H1 (cell line): ENCODE measurements at regions not wholly inside any gene's neighbourhood (a gene's known extent, or its start where the extent isn't known, plus 50 kb on each side); places are given as distances from the start of the nearest gene placed in this dataset.

Experiments used
- CTCF ChIA-PET: fragments of 300-600 bp; sonication (Branson Sonifier 250); formaldehyde crosslinking; loops from one replicate; lab custom pipeline; 2021; ENCODE audit not compliant: partially characterized antibody; lab: Charles Lee
- POLR2A ChIA-PET: fragments of 300-600 bp; sonication (Branson Sonifier 250); formaldehyde crosslinking; loops from one replicate; lab custom pipeline; 2021; ENCODE audit warnings: inconsistent platforms; ENCODE audit not compliant: partially characterized antibody; lab: Charles Lee
- DNase-seq, 2 experiments: peaks; one replicate each; pipeline versions ENCODE4 v3.0.0 to v3.0.0-alpha.2; 2010 to 2022; ENCODE audit warnings: low spot score in 2 of 2, low read depth in 1 of 2, mixed read lengths in 1 of 2
- FAIRE-seq: peaks from 2 replicates; lab custom pipeline; 2011; peaks lifted over from hg19 to GRCh38; lab: Jason Lieb, UNC
- H2AFZ ChIP-seq: 2 replicates; pipeline ENCODE4 v1.8.1; 2012; ENCODE audit warnings: low read length, inconsistent platforms
- H2AK5ac ChIP-seq: 2 replicates; pipeline ENCODE4 v1.6.1; 2013; ENCODE audit warnings: low read depth, low read length
- H2BK120ac ChIP-seq: replicated peaks from 2 replicates; pipeline ENCODE3; 2013; ENCODE audit warnings: low read depth, low read length, inconsistent platforms
- H2BK12ac ChIP-seq: 2 replicates; pipeline ENCODE4 v1.6.1; 2013; ENCODE audit warnings: low read depth, low read length
- H2BK15ac ChIP-seq: 2 replicates; pipeline ENCODE4 v1.6.1; 2013; ENCODE audit warnings: low read length
- H2BK20ac ChIP-seq: 2 replicates; pipeline ENCODE4 v1.6.1; 2013; ENCODE audit warnings: low read length
- H2BK5ac ChIP-seq: 2 replicates; pipeline ENCODE4 v1.6.1; 2013; ENCODE audit warnings: low read depth, low read length
- H3K14ac ChIP-seq: 2 replicates; pipeline ENCODE4 v1.6.1; 2013; ENCODE audit warnings: inconsistent platforms; ENCODE audit not compliant: insufficient read length
- H3K18ac ChIP-seq: 2 replicates; pipeline ENCODE4 v1.6.1; 2013; ENCODE audit warnings: low read length; ENCODE audit errors: extremely low read depth
- H3K23ac ChIP-seq: 2 replicates; pipeline ENCODE4 v1.6.1; 2013; ENCODE audit warnings: inconsistent platforms; ENCODE audit not compliant: insufficient read length
- H3K23me2 ChIP-seq: 2 replicates; pipeline ENCODE4 v1.6.1; 2013; ENCODE audit warnings: low read depth, low read length
- H3K27ac ChIP-seq: 2 replicates; pipeline ENCODE4 v1.6.1; 2011; ENCODE audit warnings: low read depth, low read length, inconsistent platforms
- H3K27me3 ChIP-seq, 4 experiments: replicated peaks in 1 of 4; 1 replicate in 1 of 4; 2 replicates in 3 of 4; pipeline versions ENCODE4 v1.6.1 to v1.8.1; 2011 to 2013; ENCODE audit warnings: low read length in 3 of 4, mild to moderate bottlenecking in 3 of 4, inconsistent platforms in 2 of 4, mixed read lengths in 2 of 4, moderate library complexity in 1 of 4; ENCODE audit not compliant: control insufficient read depth in 3 of 4, insufficient read depth in 3 of 4; ENCODE audit errors: extremely low read depth in 1 of 4
- H3K36me3 ChIP-seq, 4 experiments: 2 replicates each; pipeline versions ENCODE4 v1.6.1 to v1.8.1; 2011 to 2013; ENCODE audit warnings: mild to moderate bottlenecking in 4 of 4, low read length in 3 of 4, moderate library complexity in 2 of 4, control low read depth in 1 of 4, inconsistent platforms in 1 of 4; ENCODE audit not compliant: insufficient read depth in 4 of 4, control insufficient read depth in 2 of 4
- H3K4ac ChIP-seq: replicated peaks from 2 replicates; pipeline ENCODE3; 2013; ENCODE audit warnings: low read length, low read depth, mixed read lengths, inconsistent platforms; ENCODE audit not compliant: insufficient read length
- H3K4me1 ChIP-seq, 4 experiments: replicated peaks in 1 of 4; 1 replicate in 1 of 4; 2 replicates in 3 of 4; pipeline versions ENCODE4 v1.6.1 to v1.8.1; 2011 to 2013; ENCODE audit warnings: low read length in 3 of 4, inconsistent platforms in 2 of 4, mixed read lengths in 1 of 4; ENCODE audit not compliant: insufficient read depth in 4 of 4, control insufficient read depth in 3 of 4
- H3K4me2 ChIP-seq, 2 experiments: 2 replicates each; pipeline versions ENCODE4 v1.6.1 to v1.8.1; 2011 to 2013; ENCODE audit warnings: low read depth in 2 of 2, low read length in 2 of 2, control low read depth in 1 of 2, inconsistent platforms in 1 of 2, mild to moderate bottlenecking in 1 of 2; ENCODE audit not compliant: insufficient read depth in 1 of 2
- H3K4me3 ChIP-seq, 4 experiments: fragments of 200-600, 300-600 bp in 1 of 4; sonication (generic), shearing (Covaris generic), sonication (Bioruptor Twin) in 1 of 4; 2 replicates each; pipeline versions ENCODE4 v1.5.1 to v1.8.1; 2011 to 2016; ENCODE audit warnings: low read length in 4 of 4, low read depth in 3 of 4, control low read depth in 2 of 4, inconsistent platforms in 2 of 4, mild to moderate bottlenecking in 2 of 4, mixed read lengths in 1 of 4, moderate library complexity in 1 of 4; ENCODE audit not compliant: insufficient read depth in 2 of 4; ENCODE audit errors: extremely low read depth in 1 of 4
- H3K56ac ChIP-seq: replicated peaks from 2 replicates; pipeline ENCODE3; 2013; ENCODE audit warnings: low read depth, mild to moderate bottlenecking, mixed read lengths, low read length, inconsistent platforms; ENCODE audit not compliant: insufficient read length
- H3K79me1 ChIP-seq: 2 replicates; pipeline ENCODE4 v1.6.1; 2013; ENCODE audit warnings: low read depth, low read length, control low read depth
- H3K79me2 ChIP-seq, 2 experiments: 2 replicates each; pipeline versions ENCODE4 v1.6.1 to v1.8.1; 2012 to 2013; ENCODE audit warnings: low read length in 2 of 2, mild to moderate bottlenecking in 2 of 2, inconsistent platforms in 1 of 2; ENCODE audit not compliant: insufficient read depth in 2 of 2, control insufficient read depth in 1 of 2
- H3K9ac ChIP-seq, 4 experiments: replicated peaks in 1 of 4; 1 replicate in 1 of 4; 2 replicates in 3 of 4; pipeline versions ENCODE4 v1.6.1 to v1.8.1; 2011 to 2013; ENCODE audit warnings: low read depth in 3 of 4, low read length in 3 of 4, control low read depth in 2 of 4, mild to moderate bottlenecking in 2 of 4, moderate library complexity in 2 of 4, inconsistent platforms in 1 of 4; ENCODE audit errors: extremely low read depth in 1 of 4
- H3K9me3 ChIP-seq, 2 experiments: 2 replicates each; pipeline versions ENCODE4 v1.6.1 to v1.8.1; 2012 to 2013; ENCODE audit warnings: mild to moderate bottlenecking in 2 of 2, moderate library complexity in 2 of 2, control low read depth in 1 of 2, inconsistent platforms in 1 of 2, low read depth in 1 of 2, low read length in 1 of 2, mixed read lengths in 1 of 2; ENCODE audit not compliant: insufficient read depth in 2 of 2
- H4K20me1 ChIP-seq, 2 experiments: replicated peaks in 1 of 2; 2 replicates each; pipeline versions ENCODE3 to v1.8.1; 2011 to 2013; ENCODE audit warnings: inconsistent platforms in 2 of 2, low read length in 2 of 2, mild to moderate bottlenecking in 1 of 2; ENCODE audit not compliant: insufficient read depth in 2 of 2, control insufficient read depth in 1 of 2
- H4K5ac ChIP-seq: 2 replicates; pipeline ENCODE4 v1.6.1; 2013; ENCODE audit warnings: low read length, low read depth, mixed read lengths, inconsistent platforms; ENCODE audit not compliant: insufficient read length
- H4K8ac ChIP-seq: 2 replicates; pipeline ENCODE4 v1.8.0; 2013; ENCODE audit warnings: mild to moderate bottlenecking, moderate library complexity, low read length, inconsistent platforms; ENCODE audit not compliant: insufficient read depth; ENCODE audit errors: extremely low read depth
- H4K91ac ChIP-seq: replicated peaks from 2 replicates; pipeline ENCODE3; 2013; ENCODE audit warnings: low read length, mixed read lengths, inconsistent platforms; ENCODE audit not compliant: insufficient read length
- CHD1 ChIP-seq: IDR thresholded peaks from 2 replicates; pipeline ENCODE4 v1.6.1; 2012; ENCODE audit warnings: low read depth, low read length, improper control_type of control experiment
- CREB1 ChIP-seq: IDR thresholded peaks from 2 replicates; pipeline ENCODE4 v1.6.1; 2012; ENCODE audit warnings: inconsistent platforms
- E2F6 ChIP-seq: IDR thresholded peaks from 2 replicates; pipeline ENCODE4 v1.6.1; 2012; ENCODE audit warnings: inconsistent platforms
- FOSL1 ChIP-seq: IDR thresholded peaks from 2 replicates; pipeline ENCODE4 v1.6.1; 2011; ENCODE audit warnings: mild to moderate bottlenecking, low read depth, low read length, moderate library complexity; ENCODE audit not compliant: insufficient read depth
- GABPA ChIP-seq: IDR thresholded peaks from 2 replicates; pipeline ENCODE4 v1.6.1; 2011; ENCODE audit warnings: mild to moderate bottlenecking, low read length, moderate library complexity, borderline replicate concordance; ENCODE audit not compliant: insufficient read depth
- HDAC6 ChIP-seq: IDR thresholded peaks from one replicate; pipeline ENCODE4 v1.7.1; 2012; ENCODE audit warnings: low read depth, mild to moderate bottlenecking, inconsistent platforms, low read length, moderate library complexity
- KDM4A ChIP-seq: IDR thresholded peaks from one replicate; pipeline ENCODE4 v1.7.1; 2012; ENCODE audit warnings: low read depth, mild to moderate bottlenecking, moderate library complexity, low read length, inconsistent platforms; ENCODE audit not compliant: severe bottlenecking
- MAX ChIP-seq: IDR thresholded peaks from 2 replicates; pipeline ENCODE4 v1.6.1; 2012; ENCODE audit warnings: inconsistent platforms
- POLR2AphosphoS5 ChIP-seq: IDR thresholded peaks from 2 replicates; pipeline ENCODE4 v1.6.1; 2011; ENCODE audit warnings: low read depth, low read length
- SP2 ChIP-seq: IDR thresholded peaks from 2 replicates; pipeline ENCODE4 v1.6.1; 2012; ENCODE audit warnings: mild to moderate bottlenecking, low read length, inconsistent platforms
- SP4 ChIP-seq: IDR thresholded peaks from 2 replicates; pipeline ENCODE4 v1.6.1; 2012; ENCODE audit warnings: low read length, inconsistent platforms
- TAF1 ChIP-seq: IDR thresholded peaks from 2 replicates; pipeline ENCODE4 v1.6.1; 2011; ENCODE audit warnings: mild to moderate bottlenecking, low read depth, low read length
- WGBS, 2 experiments: shearing (Covaris generic) in 1 of 2; methylation state at CpG; one replicate each; pipeline versions ENCODE4 v1.1.6 to v1.1.7; 2013 to 2015; ENCODE audit warnings: low lambda C conversion rate in 2 of 2, mixed read lengths in 2 of 2, inconsistent platforms in 1 of 2, low coverage in 1 of 2, missing lambda C conversion rate in 1 of 2; ENCODE audit not compliant: insufficient replicate concordance in 2 of 2, insufficient coverage in 1 of 2, insufficient read length in 1 of 2; ENCODE audit errors: extremely low coverage in 1 of 2, missing lambda C conversion rate in 1 of 2; 5-methylcytosine and 5-hydroxymethylcytosine counted together

GRCh38 chr5:125202871-125203438, 456.5 kb upstream of the ZNF608 start:
- H3K23ac ChIP-seq = no peak overlapping the region
- no peak overlapping the region for H3K9ac ChIP-seq
- H4K5ac ChIP-seq = no peak overlapping the region
- no peak overlapping the region for H2AK5ac ChIP-seq
- ChIA-PET CTCF (interaction anchor here (0.6 kb wide), 1 partner anchor 247 kb away, joined by 3 read pairs; no protein-coding TSS in a partner anchor), POLR2A (no interaction called here)
- TF ChIP-seq CREB1 (no peak), FOSL1 (no peak), SP4 (no peak), HDAC6 (no peak), GABPA (no peak), KDM4A (no peak), SP2 (no peak), MAX (no peak), E2F6 (no peak), POLR2AphosphoS5 (no peak), TAF1 (no peak), CHD1 (no peak)
- H3K36me3 ChIP-seq = no peaks in the 10 kb centered on the region
- H3K4me2 ChIP-seq = no peak overlapping the region
- H2AFZ ChIP-seq = no peak overlapping the region; the same call in 1 of the 2 replicates
- H2BK15ac ChIP-seq = no peak overlapping the region
- FAIRE-seq (no peak), DNase-seq (no peak)
- no peak overlapping the region for H3K4ac ChIP-seq
- no peak overlapping the region for H2BK20ac ChIP-seq
- no peak overlapping the region for H4K8ac ChIP-seq
- H3K79me1 ChIP-seq = no peaks in the 10 kb centered on the region
- peak overlapping the region; percentile 3 for H4K91ac ChIP-seq
- 90% methylated on average over 2 of the region's 2 CpGs; no CpG with 5 or more reads in 1 of the 2 experiments for WGBS, 2 experiments
- peak overlapping the region; percentile 2; the same call in 1 of the 2 replicates for H2BK12ac ChIP-seq
- no peak overlapping the region for H3K27ac ChIP-seq
- no peak overlapping the region for H3K14ac ChIP-seq
- no peak overlapping the region for H3K18ac ChIP-seq
- no peaks in the 10 kb centered on the region for H3K27me3 ChIP-seq
- peaks cover 2 to 15% (median 13%) of the 10 kb centered on the region in 4 experiments; a peak in 5 of 7 replicates for H3K4me1 ChIP-seq
- H3K23me2 ChIP-seq = no peaks in the 10 kb centered on the region
- no peak overlapping the region for H2BK120ac ChIP-seq
- no peaks in the 10 kb centered on the region for H3K9me3 ChIP-seq
- no peaks in the 10 kb centered on the region for H3K79me2 ChIP-seq
- no peak overlapping the region for H3K56ac ChIP-seq
- H3K4me3 ChIP-seq = no peak overlapping the region
- H2BK5ac ChIP-seq = no peak overlapping the region
- no peaks in the 10 kb centered on the region for H4K20me1 ChIP-seq
